ENCODE measurements at regions not wholly inside any gene's neighbourhood (a gene's known extent, or its start where the extent isn't known, plus 50 kb on each side); places are given as distances from the start of the nearest gene placed in this dataset.

- TF ChIP-seq, protein P1, sequence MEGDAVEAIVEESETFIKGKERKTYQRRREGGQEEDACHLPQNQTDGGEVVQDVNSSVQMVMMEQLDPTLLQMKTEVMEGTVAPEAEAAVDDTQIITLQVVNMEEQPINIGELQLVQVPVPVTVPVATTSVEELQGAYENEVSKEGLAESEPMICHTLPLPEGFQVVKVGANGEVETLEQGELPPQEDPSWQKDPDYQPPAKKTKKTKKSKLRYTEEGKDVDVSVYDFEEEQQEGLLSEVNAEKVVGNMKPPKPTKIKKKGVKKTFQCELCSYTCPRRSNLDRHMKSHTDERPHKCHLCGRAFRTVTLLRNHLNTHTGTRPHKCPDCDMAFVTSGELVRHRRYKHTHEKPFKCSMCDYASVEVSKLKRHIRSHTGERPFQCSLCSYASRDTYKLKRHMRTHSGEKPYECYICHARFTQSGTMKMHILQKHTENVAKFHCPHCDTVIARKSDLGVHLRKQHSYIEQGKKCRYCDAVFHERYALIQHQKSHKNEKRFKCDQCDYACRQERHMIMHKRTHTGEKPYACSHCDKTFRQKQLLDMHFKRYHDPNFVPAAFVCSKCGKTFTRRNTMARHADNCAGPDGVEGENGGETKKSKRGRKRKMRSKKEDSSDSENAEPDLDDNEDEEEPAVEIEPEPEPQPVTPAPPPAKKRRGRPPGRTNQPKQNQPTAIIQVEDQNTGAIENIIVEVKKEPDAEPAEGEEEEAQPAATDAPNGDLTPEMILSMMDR (IDR thresholded peaks at IDR 0.05), result no peak
- TF ChIP-seq POLR2A (IDR thresholded peaks at IDR 0.05), result no peak
These were observed 310.2 kb downstream of the ASMT start for GRCh38 chrX:1925053-1925481.

Data from esophagus squamous epithelium (tissue), 4 donors.